Peyer's patch (tissue), 4 donors: ENCODE measurements at regions not wholly inside any gene's neighbourhood (a gene's known extent, or its start where the extent isn't known, plus 50 kb on each side); places are given as distances from the start of the nearest gene placed in this dataset.

Experiments
- DNase-seq, 3 donors: peaks; one replicate each; pipeline ENCODE4 v3.0.0-alpha.2; 2017 to 2019
- H3K27ac ChIP-seq, 4 donors: fragments of 200-600 bp; sonication (generic); one replicate each; pipeline ENCODE4 v1.5.1; 2016 to 2019
- H3K27me3 ChIP-seq, 2 donors: fragments of 200-600 bp; sonication (generic); one replicate each; pipeline ENCODE4 v1.5.1; 2019
- H3K36me3 ChIP-seq, 3 donors: fragments of 200-600 bp; sonication (generic); one replicate each; pipeline ENCODE4 v1.5.1; 2016 to 2019
- H3K4me1 ChIP-seq, 4 donors: fragments of 200-600 bp; sonication (generic); one replicate each; pipeline ENCODE4 v1.5.1; 2016 to 2019
- H3K4me3 ChIP-seq, 4 donors: fragments of 200-600 bp; sonication (generic); 1 replicate in 3 of 4; 2 replicates in 1 of 4; pipeline ENCODE4 v1.5.1; 2016 to 2019; ENCODE audit warnings: mild to moderate bottlenecking in 1 of 4
- H3K9me3 ChIP-seq, 4 donors: fragments of 200-600 bp; sonication (generic); one replicate each; pipeline ENCODE4 v1.5.1; 2016 to 2019; ENCODE audit warnings: mild to moderate bottlenecking in 1 of 4
- POLR2A ChIP-seq, 2 donors: fragments of 450-650 bp; IDR thresholded peaks; one replicate each; pipeline ENCODE4 v1.5.1; 2017; ENCODE audit warnings: antibody characterized with exemption in 2 of 2, mild to moderate bottlenecking in 2 of 2, moderate library complexity in 2 of 2
- TF ChIP-seq, protein P1 (sequence below), 6 experiments: fragments of 450-650 bp in 4 of 6; fragments of 200-600 bp in 2 of 6; sonication (generic) in 1 of 6; IDR thresholded peaks; one replicate each; pipeline ENCODE4 v1.5.1; 2017 to 2019; ENCODE audit warnings: antibody characterized with exemption in 6 of 6, mild to moderate bottlenecking in 3 of 6, moderate library complexity in 1 of 6

- H3K36me3 ChIP-seq = no peaks in the 10 kb centered on the region
- TF ChIP-seq POLR2A (IDR thresholded peaks at IDR 0.05) = no peak
- TF ChIP-seq, protein P1, sequence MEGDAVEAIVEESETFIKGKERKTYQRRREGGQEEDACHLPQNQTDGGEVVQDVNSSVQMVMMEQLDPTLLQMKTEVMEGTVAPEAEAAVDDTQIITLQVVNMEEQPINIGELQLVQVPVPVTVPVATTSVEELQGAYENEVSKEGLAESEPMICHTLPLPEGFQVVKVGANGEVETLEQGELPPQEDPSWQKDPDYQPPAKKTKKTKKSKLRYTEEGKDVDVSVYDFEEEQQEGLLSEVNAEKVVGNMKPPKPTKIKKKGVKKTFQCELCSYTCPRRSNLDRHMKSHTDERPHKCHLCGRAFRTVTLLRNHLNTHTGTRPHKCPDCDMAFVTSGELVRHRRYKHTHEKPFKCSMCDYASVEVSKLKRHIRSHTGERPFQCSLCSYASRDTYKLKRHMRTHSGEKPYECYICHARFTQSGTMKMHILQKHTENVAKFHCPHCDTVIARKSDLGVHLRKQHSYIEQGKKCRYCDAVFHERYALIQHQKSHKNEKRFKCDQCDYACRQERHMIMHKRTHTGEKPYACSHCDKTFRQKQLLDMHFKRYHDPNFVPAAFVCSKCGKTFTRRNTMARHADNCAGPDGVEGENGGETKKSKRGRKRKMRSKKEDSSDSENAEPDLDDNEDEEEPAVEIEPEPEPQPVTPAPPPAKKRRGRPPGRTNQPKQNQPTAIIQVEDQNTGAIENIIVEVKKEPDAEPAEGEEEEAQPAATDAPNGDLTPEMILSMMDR (IDR thresholded peaks at IDR 0.05) = no peak
- DNase-seq = no peak
- no peak overlapping the region for H3K4me3 ChIP-seq
- no peaks in the 10 kb centered on the region for H3K4me1 ChIP-seq
- no peaks in the 10 kb centered on the region for H3K27me3 ChIP-seq
- H3K9me3 ChIP-seq = no peaks in the 10 kb centered on the region
- H3K27ac ChIP-seq = no peak overlapping the region
These were observed 231.2 kb upstream of the VEGFC start for GRCh38 chr4:177023951-177024350.

DNA sequence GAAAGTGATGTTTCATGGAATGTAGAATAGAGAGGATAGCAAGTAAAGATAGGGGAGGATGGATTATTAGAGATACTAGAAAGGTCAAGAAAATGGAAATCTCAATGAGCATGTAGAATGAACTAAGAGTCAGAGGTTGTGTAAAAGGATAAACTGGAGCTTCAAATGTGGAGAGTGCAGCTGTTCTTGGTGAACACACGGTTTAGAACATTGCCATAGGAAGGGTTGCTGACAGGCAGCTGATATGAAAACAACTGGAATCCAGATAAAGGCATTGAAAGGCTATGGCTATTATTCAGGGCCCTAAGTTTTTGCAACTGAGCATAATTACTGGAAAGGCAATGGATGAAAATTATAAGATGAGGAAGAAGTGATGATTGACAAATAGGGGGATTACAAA is 239.6 kb upstream of the VEGFC start:
- no peak overlapping the region for H3K27ac ChIP-seq
- H3K27me3 ChIP-seq = no peaks in the 10 kb centered on the region
- no peaks in the 10 kb centered on the region for H3K36me3 ChIP-seq
- TF ChIP-seq, protein P1 (IDR thresholded peaks at IDR 0.05) = no peak
- no peak for TF ChIP-seq POLR2A (IDR thresholded peaks at IDR 0.05)
- H3K4me1 ChIP-seq = no peaks in the 10 kb centered on the region
- H3K9me3 ChIP-seq = no peaks in the 10 kb centered on the region
- H3K4me3 ChIP-seq = no peak overlapping the region
- DNase-seq = no peak

DNA sequence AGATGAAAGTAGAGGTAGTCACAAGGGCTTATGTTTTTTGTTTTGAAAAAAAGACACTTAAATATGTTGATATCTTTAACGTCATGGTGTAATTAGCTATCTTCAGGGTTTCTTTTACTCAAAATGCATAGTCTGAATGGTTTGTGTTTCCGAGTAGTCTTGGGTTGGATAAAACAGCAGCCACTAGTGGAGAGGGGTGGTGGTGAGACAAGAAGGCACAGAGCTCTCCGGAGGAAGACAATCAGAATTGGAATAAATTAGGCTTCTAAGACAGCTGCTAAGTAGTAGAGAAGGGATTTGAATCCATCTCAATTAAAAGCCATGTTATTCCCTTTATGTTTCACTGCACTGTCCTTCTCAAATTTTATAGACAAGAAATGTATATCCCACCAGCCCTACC is 240.4 kb upstream of the VEGFC start:
- H3K36me3 ChIP-seq = no peaks in the 10 kb centered on the region
- TF ChIP-seq, protein P1 (IDR thresholded peaks at IDR 0.05) = no peak
- no peak for TF ChIP-seq POLR2A (IDR thresholded peaks at IDR 0.05)
- DNase-seq = no peak
- no peaks in the 10 kb centered on the region for H3K27me3 ChIP-seq
- H3K4me3 ChIP-seq = no peak overlapping the region
- no peaks in the 10 kb centered on the region for H3K9me3 ChIP-seq
- no peak overlapping the region for H3K27ac ChIP-seq
- no peaks in the 10 kb centered on the region for H3K4me1 ChIP-seq

GRCh38 chr4:177033632-177034031 is 240.9 kb upstream of the VEGFC start:
- DNase-seq = no peak
- Histone ChIP-seq H3K4me1 (no peaks in the 10 kb centered on the region), H3K4me3 (no peak overlapping the region), H3K36me3 (no peaks in the 10 kb centered on the region), H3K27me3 (no peaks in the 10 kb centered on the region), H3K9me3 (no peaks in the 10 kb centered on the region), H3K27ac (no peak overlapping the region)
- TF ChIP-seq, protein P1 (IDR thresholded peaks at IDR 0.05) = no peak
- TF ChIP-seq POLR2A (IDR thresholded peaks at IDR 0.05) = no peak

DNA sequence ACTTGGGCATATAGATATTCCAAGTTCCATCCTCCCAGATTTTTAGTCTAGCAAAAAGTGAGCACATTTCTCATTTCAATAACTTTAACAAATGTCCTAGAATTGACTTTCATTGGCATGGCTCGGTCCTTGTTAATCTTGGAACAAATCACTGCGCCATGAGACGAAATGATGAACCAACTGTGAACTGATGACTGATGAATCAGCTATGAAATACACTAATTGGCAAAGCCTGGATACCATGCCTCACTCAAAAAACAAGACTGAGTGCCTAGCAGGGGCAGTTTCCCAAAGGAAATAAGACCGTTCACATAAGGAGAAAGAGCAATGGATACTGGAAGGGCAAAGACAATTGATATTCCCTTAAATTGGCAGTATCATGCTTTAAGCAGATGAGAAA is 248.6 kb upstream of the VEGFC start:
- Histone ChIP-seq H3K4me3 (no peak overlapping the region), H3K4me1 (no peaks in the 10 kb centered on the region), H3K36me3 (no peaks in the 10 kb centered on the region), H3K27me3 (no peaks in the 10 kb centered on the region), H3K9me3 (no peaks in the 10 kb centered on the region), H3K27ac (no peak overlapping the region)
- DNase-seq = no peak
- TF ChIP-seq, protein P1 (IDR thresholded peaks at IDR 0.05) = no peak
- no peak for TF ChIP-seq POLR2A (IDR thresholded peaks at IDR 0.05)
